HL-60 (cell line): ENCODE measurements at regions not wholly inside any gene's neighbourhood (a gene's known extent, or its start where the extent isn't known, plus 50 kb on each side); places are given as distances from the start of the nearest gene placed in this dataset.

Source experiments
- DNase-seq, 2 experiments: peaks; one replicate each; pipeline ENCODE4 v3.0.0-alpha.2; 2010 to 2020; ENCODE audit warnings: low read depth in 1 of 2, low spot score in 1 of 2
- H3K27ac ChIP-seq: fragments of 250-450 bp; sonication (Bioruptor Pico); replicated peaks from 2 replicates; pipeline ENCODE4 v1.5.1; 2020; ENCODE audit warnings: mild to moderate bottlenecking, moderate library complexity
- H3K27me3 ChIP-seq: fragments of 250-450 bp; sonication (Bioruptor Pico); 2 replicates; pipeline ENCODE4 v1.5.1; 2021; ENCODE audit warnings: mild to moderate bottlenecking, moderate library complexity; ENCODE audit not compliant: insufficient read depth, poor library complexity, severe bottlenecking
- H3K4me3 ChIP-seq: replicated peaks from 2 replicates; pipeline ENCODE4 v1.5.1; 2011; ENCODE audit warnings: mild to moderate bottlenecking, control low read depth, low read length; ENCODE audit not compliant: insufficient read depth
- CTCF ChIP-seq: IDR thresholded peaks from one replicate; pipeline ENCODE4 v1.5.1; 2011; ENCODE audit warnings: low read length, control low read depth, inconsistent platforms; ENCODE audit not compliant: insufficient read depth
- GABPA ChIP-seq: IDR thresholded peaks from 2 replicates; pipeline ENCODE4 v1.6.1; 2012; ENCODE audit warnings: low read depth
- POLR2AphosphoS5 ChIP-seq: IDR thresholded peaks from 2 replicates; pipeline ENCODE4 v1.6.1; 2012; ENCODE audit warnings: low read depth
- REST ChIP-seq: IDR thresholded peaks from 2 replicates; pipeline ENCODE4 v1.6.1; 2012; ENCODE audit warnings: low read depth; ENCODE audit not compliant: insufficient replicate concordance
- SPI1 ChIP-seq: IDR thresholded peaks from 2 replicates; pipeline ENCODE4 v1.6.1; 2012; ENCODE audit warnings: low read depth, mild to moderate bottlenecking, borderline replicate concordance

- Histone ChIP-seq H3K27ac (no peak overlapping the region), H3K27me3 (no peaks in the 10 kb centered on the region), H3K4me3 (no peak overlapping the region)
- TF ChIP-seq POLR2AphosphoS5 (no peak), GABPA (no peak), SPI1 (no peak), CTCF (no peak), REST (no peak)
- no peak for DNase-seq
Measured at GRCh38 chr5:98999631-99000030, 70.8 kb upstream of the CHD1 start.

GRCh38 chr5:98997000-98997399 lies 68.2 kb upstream of the CHD1 start:
- DNase-seq: no peak
- Histone ChIP-seq H3K4me3 (no peak overlapping the region), H3K27ac (no peak overlapping the region), H3K27me3 (no peaks in the 10 kb centered on the region)
- no peak for TF ChIP-seq POLR2AphosphoS5
- TF ChIP-seq REST: no peak
- TF ChIP-seq CTCF: no peak
- no peak for TF ChIP-seq SPI1
- TF ChIP-seq GABPA: no peak

- H3K27me3 ChIP-seq: no peaks in the 10 kb centered on the region
- H3K27ac ChIP-seq: no peak overlapping the region
- TF ChIP-seq CTCF (no peak), SPI1 (no peak), GABPA (no peak)
- H3K4me3 ChIP-seq: no peak overlapping the region
- DNase-seq: no peak
Measured at GRCh38 chr5:98994611-98995010, 65.8 kb upstream of the CHD1 start.

GRCh38 chr5:98993512-98993911 lies 64.7 kb upstream of the CHD1 start:
- DNase-seq: no peak
- no peak for TF ChIP-seq GABPA
- no peak for TF ChIP-seq CTCF
- no peak for TF ChIP-seq REST
- TF ChIP-seq SPI1: no peak
- TF ChIP-seq POLR2AphosphoS5: no peak
- H3K27me3 ChIP-seq: no peaks in the 10 kb centered on the region
- no peak overlapping the region for H3K4me3 ChIP-seq
- H3K27ac ChIP-seq: no peak overlapping the region
